HG03135 (cell line): ENCODE measurements at regions not wholly inside any gene's neighbourhood (a gene's known extent, or its start where the extent isn't known, plus 50 kb on each side); places are given as distances from the start of the nearest gene placed in this dataset.

ENCODE experiments used
- ATAC-seq: cut with Tn5 transposase; IDR thresholded peaks from one replicate; pipeline ENCODE4 v1.9.1; 2021; ENCODE audit warnings: mild to moderate bottlenecking, moderate library complexity; ENCODE audit not compliant: unreplicated experiment

DNA sequence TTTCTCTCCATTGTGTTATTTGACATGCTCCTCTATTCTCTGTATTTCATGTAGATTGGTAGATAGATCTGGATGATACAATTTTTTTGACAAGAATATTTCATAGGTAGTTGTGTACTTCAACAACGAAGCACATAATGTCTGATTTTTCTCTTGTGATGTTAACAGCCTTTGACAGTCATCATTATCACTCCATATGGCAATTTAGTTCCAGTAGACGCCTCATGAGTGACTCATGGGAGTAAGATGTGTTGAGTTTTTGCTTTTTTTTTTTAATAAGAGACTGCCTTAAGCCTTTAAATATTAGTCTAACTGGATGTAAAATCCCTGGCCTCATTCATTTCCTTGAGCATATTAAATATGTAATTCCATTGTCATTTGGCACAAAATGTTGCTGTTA lies 123.5 kb upstream of the ZNF32 start:
- no peak for ATAC-seq

GRCh38 chr10:43771675-43772074 lies 123.0 kb upstream of the ZNF32 start:
- no peak for ATAC-seq

DNA sequence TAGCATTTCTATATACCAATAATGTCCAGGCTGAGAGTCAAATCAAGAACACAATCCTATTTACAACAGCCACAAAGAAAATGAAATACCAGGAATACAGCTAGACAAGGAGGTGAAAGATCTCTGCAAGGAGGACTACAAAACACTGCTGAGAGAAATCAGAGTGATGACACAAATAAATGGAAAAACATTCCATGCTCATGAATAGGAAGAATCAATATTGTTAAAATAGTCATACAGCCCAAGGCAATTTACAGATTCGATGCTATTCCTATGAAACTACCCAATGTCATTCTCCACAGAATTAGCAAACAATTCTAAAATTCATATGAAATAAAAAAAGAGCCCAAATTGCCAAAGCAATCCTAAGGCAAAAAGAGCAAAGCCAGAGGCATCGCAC lies 116.8 kb upstream of the ZNF32 start:
- ATAC-seq: no peak

DNA sequence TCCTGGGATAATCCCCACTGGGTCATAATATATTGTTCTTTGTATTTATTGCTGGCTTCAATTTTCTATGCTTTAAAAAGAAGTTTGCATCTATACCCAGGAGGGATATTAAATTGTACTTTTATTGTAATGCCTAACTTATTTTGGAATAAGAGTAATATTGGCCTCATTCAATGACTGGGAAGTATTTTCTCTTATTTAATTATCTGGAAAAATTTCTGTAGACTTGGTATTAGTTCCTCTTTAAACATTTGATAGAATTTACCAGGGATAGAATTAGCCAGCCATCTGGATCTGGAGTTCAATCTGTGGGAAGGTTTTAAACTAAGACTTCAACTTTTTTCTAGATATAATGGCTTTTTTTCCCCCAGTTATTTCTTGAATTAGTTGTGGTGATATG lies 115.2 kb upstream of the ZNF32 start:
- ATAC-seq: no peak

DNA sequence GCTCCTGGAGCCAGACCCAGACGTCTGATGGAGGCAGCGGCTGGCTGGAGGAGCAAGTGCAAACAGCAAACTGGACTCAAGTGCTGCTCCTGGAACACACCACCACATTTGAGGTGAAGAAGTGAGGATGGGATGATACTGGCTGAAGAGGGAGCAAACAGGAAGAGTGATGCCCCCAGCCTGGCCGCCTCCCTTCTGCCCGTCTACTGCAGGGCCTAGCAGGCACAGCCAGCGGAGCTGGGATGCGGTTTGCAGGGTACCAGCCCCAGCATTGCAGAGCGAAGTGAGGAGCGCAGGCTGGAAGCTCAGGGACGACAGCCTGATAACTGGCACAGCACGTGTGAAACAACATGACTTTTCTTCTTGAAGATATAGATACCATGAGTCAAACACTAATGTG lies 111.8 kb upstream of the ZNF32 start:
- ATAC-seq: no peak

DNA sequence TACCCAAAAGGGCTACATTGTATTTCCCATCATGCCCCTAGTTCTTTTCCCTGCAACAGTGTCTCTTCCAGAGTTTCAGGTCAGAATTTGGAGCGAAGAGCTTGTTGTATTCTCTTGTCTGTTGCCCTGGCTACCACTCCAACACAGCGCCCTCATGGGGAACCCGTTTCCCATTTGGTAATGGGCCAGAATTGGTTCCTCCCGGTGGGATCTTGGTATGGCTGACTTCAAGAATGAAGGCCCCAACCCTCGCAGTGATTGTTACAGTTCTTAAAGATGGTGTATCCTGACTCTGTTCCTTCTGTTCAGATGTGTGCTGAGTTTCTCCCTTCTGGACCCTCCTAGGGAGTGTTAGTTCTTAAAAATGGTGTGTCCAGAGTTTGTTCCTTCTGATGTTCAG lies 110.5 kb upstream of the ZNF32 start:
- no peak for ATAC-seq

DNA sequence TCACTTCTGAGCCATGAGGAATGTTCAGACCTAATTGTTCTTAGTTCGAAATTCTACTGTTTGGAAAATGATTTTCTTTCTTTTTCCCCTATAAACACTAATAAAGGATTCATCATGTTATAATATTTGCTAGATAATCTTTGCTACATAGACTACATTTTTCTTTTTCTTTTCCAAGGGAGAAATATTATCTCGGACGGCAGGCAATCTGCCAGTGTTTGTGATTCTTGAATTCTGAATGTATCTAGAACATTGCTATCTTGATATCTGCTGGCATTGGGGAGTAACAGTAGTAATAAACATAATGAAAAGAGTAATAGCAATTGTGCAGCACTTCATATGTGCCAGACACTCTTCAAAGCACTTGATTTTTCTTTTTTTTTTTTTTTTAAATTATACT lies 107.7 kb upstream of the ZNF32 start:
- ATAC-seq: no peak

GRCh38 chr10:43754569-43755260 lies 106.0 kb upstream of the ZNF32 start:
- no peak for ATAC-seq

DNA sequence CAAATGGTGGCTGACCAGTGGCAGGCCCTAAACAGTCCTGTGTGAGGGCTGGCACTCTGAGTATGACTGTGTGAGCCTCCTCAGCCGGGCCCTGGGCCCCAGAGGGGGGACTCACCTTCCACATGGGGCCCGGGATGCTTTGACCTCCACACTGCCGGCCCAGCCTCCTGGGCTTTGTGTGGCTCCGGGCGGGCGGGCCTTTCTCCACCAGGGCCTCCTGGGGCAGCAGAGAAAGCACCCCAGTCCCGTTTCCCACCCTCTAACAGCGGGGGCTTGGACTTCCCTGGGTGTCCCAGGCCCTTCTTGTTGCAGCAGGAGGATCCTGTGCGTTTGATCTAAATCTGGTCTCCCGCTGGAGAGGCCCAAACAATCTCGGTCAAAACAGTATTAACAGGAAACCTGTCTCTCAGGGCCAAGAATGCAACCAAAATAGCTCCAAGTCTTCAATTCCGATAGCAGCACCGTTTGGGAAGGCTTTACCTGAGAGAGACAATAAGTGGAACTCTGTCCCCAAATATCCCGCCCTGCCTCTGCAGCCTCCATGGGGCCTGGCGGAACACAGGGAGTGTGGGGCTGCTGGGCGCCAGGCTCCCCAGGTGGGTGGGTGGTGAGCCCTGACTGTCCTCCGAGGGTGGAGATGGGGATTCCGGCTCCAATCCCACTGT lies 104.8 kb upstream of the ZNF32 start:
- no peak for ATAC-seq

DNA sequence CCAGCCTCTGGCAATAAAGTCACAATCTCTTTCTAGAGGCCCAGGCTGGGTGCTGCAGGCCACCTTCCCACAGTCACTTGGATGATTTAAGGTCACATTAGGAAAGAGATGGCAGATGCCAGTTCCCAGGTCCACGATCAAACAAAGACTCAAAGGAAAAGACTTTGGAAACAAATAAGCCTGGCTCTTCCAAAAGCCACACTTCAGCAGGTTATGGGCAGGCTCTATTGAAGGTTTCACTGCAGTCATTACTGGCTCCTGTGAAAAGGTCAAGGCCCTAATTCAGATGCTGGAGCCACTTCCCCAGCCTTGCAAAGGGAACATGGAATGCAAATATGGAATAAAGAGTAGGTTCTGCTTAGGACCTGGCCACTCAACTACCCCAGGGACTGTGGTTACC lies 104.0 kb upstream of the ZNF32 start:
- ATAC-seq: no peak

- no peak for ATAC-seq
Observed at GRCh38 chr10:43751646-43752045, 103.0 kb upstream of the ZNF32 start.

DNA sequence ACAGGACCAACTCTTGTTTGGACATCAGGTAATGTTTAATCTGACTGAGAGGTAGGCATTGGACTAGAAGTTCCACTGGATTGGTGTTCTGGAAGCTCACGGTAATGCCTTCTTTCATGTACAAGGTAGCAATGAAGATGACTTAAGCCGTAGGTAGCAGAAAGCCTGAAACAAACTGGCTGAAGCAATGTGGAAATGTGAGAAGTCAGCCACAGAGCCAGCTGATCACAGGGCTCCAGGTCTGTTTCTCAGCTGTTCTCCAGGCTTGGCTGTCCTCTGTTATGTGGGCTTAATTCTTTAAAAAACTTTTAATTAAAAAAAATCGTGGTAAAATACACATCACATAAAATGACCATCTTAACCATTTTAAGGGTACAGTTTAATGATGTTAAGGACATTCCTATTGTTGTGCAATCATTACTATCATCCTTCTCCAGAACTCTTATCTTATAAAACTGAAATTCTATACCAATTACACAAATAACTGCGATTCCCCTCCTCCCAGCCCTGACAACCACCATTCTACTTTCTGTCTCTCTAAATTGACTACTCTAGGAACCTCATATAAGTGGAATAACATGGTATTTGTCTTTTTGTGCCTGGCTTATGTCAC lies 101.4 kb upstream of the ZNF32 start:
- no peak for ATAC-seq

DNA sequence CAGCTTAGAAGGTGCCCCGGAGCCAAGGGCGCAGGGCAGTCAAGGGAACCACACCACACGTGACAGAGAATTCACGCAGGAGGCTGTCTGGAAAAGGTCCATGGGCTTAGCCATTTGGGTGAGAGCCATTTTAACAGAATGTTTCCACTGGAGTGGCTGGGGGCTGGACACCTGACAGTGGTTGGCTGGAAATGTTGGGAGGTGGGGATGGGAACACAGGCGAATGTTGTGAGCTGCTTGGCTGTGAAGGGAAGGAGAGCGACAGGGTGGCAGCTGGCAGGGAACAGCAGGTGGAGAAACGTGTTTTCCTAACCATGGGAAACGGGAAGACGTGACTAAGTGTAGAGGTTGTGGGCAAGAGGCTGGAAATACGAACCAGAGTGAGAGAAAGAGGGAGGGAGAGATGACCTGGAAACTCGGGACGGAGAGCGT lies 100.5 kb upstream of the ZNF32 start:
- no peak for ATAC-seq

GRCh38 chr10:43748560-43748959 lies 99.9 kb upstream of the ZNF32 start:
- ATAC-seq: no peak

GRCh38 chr10:43746906-43747305 lies 98.2 kb upstream of the ZNF32 start:
- no peak for ATAC-seq

- no peak for ATAC-seq
Observed at GRCh38 chr10:43739161-43739560, 90.5 kb upstream of the ZNF32 start.

- ATAC-seq: no peak
Observed at GRCh38 chr10:43737003-43737402, 88.3 kb upstream of the ZNF32 start.

DNA sequence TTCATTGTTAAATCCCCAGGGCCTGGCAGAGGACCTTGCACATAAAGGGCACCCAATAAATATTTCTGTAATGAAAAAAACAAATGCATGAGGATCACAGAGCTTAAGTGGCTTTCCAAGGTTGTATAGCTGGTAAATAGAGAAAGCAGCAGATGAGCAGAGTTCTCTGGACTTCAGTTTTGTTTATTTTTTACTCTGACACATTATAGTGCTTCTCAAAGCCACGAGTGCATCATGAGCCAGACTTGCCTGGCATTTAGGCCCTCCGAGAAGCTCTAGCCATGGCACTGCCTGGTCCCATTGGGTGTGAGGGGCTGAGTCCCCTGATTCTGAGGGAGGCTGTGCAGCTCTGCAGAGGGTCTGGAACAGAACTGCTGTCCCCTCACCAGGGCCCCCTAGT lies 87.2 kb upstream of the ZNF32 start:
- no peak for ATAC-seq

DNA sequence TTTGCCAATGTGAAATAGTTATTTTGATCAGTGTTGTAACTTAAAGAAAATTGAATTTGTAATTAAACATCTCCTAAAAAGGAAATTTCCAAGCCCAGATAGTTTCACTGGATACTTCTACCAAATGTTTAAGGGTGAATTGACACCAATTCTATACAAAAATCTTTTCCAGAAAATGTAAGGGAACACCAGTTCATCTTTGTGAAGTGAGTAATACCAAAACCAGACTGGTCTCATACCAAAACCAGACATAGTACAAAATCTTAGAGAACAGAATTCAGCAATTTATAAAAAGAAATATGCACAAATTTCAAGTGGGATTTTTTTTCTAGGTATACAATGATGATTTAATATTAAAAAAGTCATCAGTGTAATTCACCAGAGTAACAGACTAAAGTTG lies 86.0 kb upstream of the ZNF32 start:
- no peak for ATAC-seq

DNA sequence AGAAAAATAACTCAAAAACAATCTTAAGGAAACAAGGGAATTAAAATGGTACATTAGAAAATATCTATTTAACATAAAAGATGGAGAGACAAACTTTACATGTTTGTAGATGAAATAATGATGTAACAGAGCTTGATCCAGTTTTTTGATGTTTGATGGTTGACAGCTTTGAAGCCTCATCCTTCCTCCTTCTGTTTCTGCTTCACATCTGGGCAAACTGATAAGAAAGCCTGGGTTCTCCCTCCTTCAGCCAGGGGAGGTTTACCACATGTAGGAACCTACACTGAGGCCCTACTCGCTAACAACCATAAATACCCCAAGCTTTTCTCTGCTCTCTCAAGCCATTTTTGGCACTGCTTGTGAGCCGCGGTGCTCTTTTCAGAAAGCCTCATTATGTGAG lies 82.8 kb upstream of the ZNF32 start:
- ATAC-seq: no peak

DNA sequence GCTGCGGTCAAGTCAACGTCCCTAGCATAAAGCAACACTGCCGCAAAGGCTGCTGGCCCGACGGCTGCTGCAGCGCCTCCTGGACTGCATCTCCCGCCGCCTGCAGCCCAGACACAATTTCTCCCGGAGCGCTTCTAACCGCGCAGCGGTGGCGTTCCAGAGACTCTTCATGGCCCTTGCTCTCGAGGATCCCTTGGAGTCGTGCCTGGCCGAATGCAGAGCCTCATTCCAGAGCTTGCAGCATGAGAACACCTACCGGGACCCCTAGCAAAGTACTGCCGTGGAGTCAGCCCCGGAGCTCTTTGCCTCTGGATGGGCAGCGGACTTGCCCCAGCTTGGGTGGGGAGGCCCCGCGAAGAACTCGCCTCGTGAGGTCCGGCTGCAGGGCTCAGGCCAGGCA lies 79.7 kb upstream of the ZNF32 start:
- ATAC-seq: no peak

DNA sequence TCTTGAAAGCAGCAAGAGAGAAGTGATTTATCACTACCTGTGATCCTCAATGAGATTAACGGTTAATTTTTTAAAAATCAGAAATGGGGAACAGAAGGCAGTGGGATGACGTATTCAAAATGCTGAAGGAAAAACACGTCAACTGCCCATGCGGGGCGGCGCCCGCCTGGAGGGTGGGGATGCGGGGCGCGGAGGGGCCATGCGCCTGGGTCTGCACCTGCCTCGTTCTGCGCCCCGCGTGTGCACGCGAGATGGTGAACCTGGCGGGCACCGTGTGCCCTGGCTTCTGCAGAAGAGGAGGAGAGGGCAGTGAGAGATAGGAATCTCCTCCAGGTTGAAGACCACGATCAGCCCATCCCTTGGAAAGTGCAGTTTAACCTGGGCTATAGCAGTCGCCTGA lies 79.3 kb upstream of the ZNF32 start:
- ATAC-seq: no peak
